Kidney (tissue), 13 donors: ENCODE measurements at regions not wholly inside any gene's neighbourhood (a gene's known extent, or its start where the extent isn't known, plus 50 kb on each side); places are given as distances from the start of the nearest gene placed in this dataset.
"Not testable (repeated sequence)": the region's sequence is repeated elsewhere in the genome, so short reads cannot be mapped to it uniquely, and the experiment has no call there.

Source experiments
- DNase-seq, 5 donors: peaks; one replicate each; pipeline ENCODE4 v3.0.0-alpha.2; 2013 to 2020
- FAIRE-seq: peaks from 2 replicates; lab custom pipeline; 2012; peaks lifted over from hg19 to GRCh38; lab: Jason Lieb, UNC
- H3K27ac ChIP-seq, 2 donors: one replicate each; pipeline ENCODE4 v1.7.0; 2013; ENCODE audit warnings: low read depth in 2 of 2, low read length in 2 of 2, inconsistent platforms in 1 of 2
- H3K27me3 ChIP-seq: one replicate; pipeline ENCODE4 v1.7.1; 2013; ENCODE audit warnings: low read length, inconsistent platforms; ENCODE audit not compliant: control insufficient read depth, insufficient read depth
- H3K36me3 ChIP-seq, 3 donors: one replicate each; pipeline versions ENCODE4 v1.7.0 to v1.7.1; 2013; ENCODE audit warnings: low read length in 3 of 3, control low read depth in 1 of 3, inconsistent platforms in 1 of 3; ENCODE audit not compliant: insufficient read depth in 3 of 3, control insufficient read depth in 2 of 3
- H3K4me1 ChIP-seq, 3 donors: one replicate each; pipeline versions ENCODE4 v1.7.0 to v1.7.1; 2013; ENCODE audit warnings: low read length in 3 of 3, inconsistent platforms in 1 of 3, low read depth in 1 of 3; ENCODE audit not compliant: control insufficient read depth in 2 of 3, insufficient read depth in 2 of 3
- H3K4me3 ChIP-seq, 3 donors: one replicate each; pipeline versions ENCODE4 v1.7.0 to v1.8.1; 2013; ENCODE audit warnings: low read length in 3 of 3, control low read depth in 1 of 3, inconsistent platforms in 1 of 3
- H3K9ac ChIP-seq, 3 donors: one replicate each; pipeline versions ENCODE4 v1.7.0 to v1.7.1; 2013; ENCODE audit warnings: low read length in 3 of 3, control low read depth in 1 of 3, inconsistent platforms in 1 of 3
- H3K9me3 ChIP-seq, 3 donors: one replicate each; pipeline versions ENCODE4 v1.7.0 to v1.7.1; 2013; ENCODE audit warnings: low read length in 3 of 3, control low read depth in 1 of 3, inconsistent platforms in 1 of 3; ENCODE audit not compliant: control insufficient read depth in 2 of 3, insufficient read depth in 1 of 3
- intact Hi-C: fragments of 100-400 bp; cut with DNase I; formaldehyde crosslinking; loops from one replicate; pipeline ENCODE4 v1.11.1; 2022
- TF ChIP-seq, protein P1 (sequence below): IDR thresholded peaks from 3 replicates; pipeline ENCODE4 v1.5.1; 2012; ENCODE audit warnings: mild to moderate bottlenecking, moderate library complexity, borderline replicate concordance; ENCODE audit not compliant: insufficient read depth; ENCODE audit errors: extremely low read depth
- donor health status: control.
- donor health status: control.
- donor health status: control.
- donor health status: control.
- donor health status: control.
- donor health status: DM: yes; HTN: yes; CAD: no.
- donor health status: Normal renal cell carcinoma (clear cell type).

DNA sequence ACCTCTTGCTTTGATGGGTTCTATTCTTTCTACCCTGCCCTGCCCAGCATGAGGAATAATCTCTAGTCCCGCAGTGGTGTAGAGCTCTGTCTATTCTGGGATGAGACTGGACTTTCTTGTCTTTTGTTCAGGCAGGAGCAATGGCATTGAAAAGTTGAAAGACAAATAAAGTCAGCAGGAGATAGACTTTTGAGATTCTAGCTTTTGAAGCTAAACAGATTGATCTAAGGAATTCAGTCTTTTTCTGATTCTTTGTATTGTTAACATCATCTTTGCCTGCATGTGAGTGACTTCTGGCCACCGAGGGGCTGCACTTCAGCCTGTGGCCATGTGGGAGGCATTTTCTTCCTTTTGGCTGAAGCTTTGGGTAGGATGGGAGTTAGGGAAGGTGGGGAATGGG is 132.4 kb downstream of the MRPL57 start:
- FAIRE-seq, result no peak
- no peak for DNase-seq
- Histone ChIP-seq H3K27ac (no peak overlapping the region), H3K9ac (no peak overlapping the region), H3K9me3 (no peaks in the 10 kb centered on the region), H3K4me3 (no peak overlapping the region), H3K36me3 (no peaks in the 10 kb centered on the region), H3K27me3 (no peaks in the 10 kb centered on the region), H3K4me1 (no peaks in the 10 kb centered on the region)
- TF ChIP-seq, protein P1, sequence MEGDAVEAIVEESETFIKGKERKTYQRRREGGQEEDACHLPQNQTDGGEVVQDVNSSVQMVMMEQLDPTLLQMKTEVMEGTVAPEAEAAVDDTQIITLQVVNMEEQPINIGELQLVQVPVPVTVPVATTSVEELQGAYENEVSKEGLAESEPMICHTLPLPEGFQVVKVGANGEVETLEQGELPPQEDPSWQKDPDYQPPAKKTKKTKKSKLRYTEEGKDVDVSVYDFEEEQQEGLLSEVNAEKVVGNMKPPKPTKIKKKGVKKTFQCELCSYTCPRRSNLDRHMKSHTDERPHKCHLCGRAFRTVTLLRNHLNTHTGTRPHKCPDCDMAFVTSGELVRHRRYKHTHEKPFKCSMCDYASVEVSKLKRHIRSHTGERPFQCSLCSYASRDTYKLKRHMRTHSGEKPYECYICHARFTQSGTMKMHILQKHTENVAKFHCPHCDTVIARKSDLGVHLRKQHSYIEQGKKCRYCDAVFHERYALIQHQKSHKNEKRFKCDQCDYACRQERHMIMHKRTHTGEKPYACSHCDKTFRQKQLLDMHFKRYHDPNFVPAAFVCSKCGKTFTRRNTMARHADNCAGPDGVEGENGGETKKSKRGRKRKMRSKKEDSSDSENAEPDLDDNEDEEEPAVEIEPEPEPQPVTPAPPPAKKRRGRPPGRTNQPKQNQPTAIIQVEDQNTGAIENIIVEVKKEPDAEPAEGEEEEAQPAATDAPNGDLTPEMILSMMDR, result no peak
- intact Hi-C loops, result no loop called here

DNA sequence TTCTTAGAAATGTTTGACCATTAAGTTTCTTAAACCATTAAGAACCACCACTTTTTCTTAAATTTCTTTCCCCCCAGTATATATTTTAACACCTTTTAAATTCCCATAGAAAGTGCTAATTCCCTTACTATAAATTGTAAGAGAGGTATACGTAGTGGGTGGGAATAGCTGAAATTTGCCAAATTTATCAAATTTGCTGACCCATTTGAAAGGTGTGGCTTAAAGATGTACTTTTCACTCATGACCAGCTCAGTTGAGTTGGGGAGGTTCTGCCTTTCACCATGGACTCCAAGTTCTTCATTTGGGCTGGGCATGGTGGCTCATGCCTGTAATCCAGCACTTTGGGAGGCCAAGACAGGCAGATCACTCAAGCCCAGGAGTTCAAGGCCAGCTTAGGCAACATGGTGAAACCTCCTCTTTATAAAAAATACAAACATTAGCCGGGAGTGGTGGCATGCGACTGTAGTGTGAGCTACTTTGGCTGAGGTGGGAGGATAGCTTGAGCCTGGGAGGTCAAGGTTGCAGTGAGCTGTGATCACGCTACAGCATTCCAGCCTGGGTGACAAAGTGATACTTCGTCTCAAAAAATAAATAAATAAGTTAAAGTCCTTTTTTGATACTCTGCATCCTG is 133.2 kb downstream of the MRPL57 start:
- H3K4me3 ChIP-seq, result no peak overlapping the region
- intact Hi-C loops, result no loop called here
- H3K4me1 ChIP-seq, result no peaks in the 10 kb centered on the region
- H3K9ac ChIP-seq, result no peak overlapping the region
- no peaks in the 10 kb centered on the region for H3K36me3 ChIP-seq
- H3K27ac ChIP-seq, result no peak overlapping the region
- DNase-seq, result peak in 1 of 5 donors; percentile 4
- no peak for FAIRE-seq
- H3K27me3 ChIP-seq, result no peaks in the 10 kb centered on the region
- TF ChIP-seq, protein P1, result no peak
- no peaks in the 10 kb centered on the region for H3K9me3 ChIP-seq

DNA sequence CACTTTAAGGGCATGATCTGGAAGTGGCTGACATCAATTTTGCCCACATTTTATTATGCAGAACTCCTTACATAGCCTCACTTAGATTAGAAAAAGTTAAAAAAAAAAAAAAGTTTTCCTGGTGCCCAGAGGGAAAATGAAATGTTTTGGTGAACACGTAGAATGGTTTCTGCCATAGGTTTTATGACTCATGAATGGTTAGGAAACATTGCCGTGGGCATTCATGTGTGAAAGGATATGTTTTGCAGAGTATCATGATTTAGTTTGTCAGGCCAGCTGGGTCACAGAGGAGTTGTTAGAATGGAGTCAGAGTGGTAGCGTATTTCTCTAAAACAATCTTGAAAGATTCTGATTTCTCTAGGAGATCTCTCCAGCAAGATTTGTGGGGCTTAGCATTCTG is 133.8 kb downstream of the MRPL57 start:
- Histone ChIP-seq H3K9me3 (no peaks in the 10 kb centered on the region), H3K4me3 (no peak overlapping the region), H3K9ac (no peak overlapping the region), H3K4me1 (no peaks in the 10 kb centered on the region), H3K27me3 (no peaks in the 10 kb centered on the region), H3K36me3 (no peaks in the 10 kb centered on the region), H3K27ac (no peak overlapping the region)
- DNase-seq, result peak in 2 of 5 donors; percentile 29 to 34
- TF ChIP-seq, protein P1, result no peak
- intact Hi-C loops, result no loop called here
- FAIRE-seq, result no peak

DNA sequence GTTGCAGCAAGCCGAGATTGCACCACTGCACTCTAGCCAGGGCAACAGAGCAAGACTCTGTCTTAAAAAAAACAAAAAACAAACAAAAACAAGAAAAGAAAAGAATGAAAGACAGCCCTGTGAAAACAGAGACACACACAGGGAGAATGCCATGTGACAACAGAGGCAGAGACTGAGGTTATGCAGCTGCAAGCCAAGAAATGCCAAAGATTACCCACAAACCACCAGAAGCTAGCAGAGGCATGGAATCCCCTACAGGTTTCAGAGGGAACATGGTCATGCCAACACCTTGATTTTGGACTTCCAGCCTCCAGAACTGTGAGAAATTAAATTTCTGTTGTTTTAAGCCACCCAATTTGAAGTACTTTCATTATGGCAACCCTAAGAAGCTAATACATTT is 138.5 kb downstream of the MRPL57 start:
- intact Hi-C loops, H3K4me3 ChIP-seq, H3K27me3 ChIP-seq, DNase-seq, H3K9ac ChIP-seq, H3K9me3 ChIP-seq, H3K27ac ChIP-seq, H3K36me3 ChIP-seq, H3K4me1 ChIP-seq, FAIRE-seq: not testable (repeated sequence)
